ENCODE measurements at regions not wholly inside any gene's neighbourhood (a gene's known extent, or its start where the extent isn't known, plus 50 kb on each side); places are given as distances from the start of the nearest gene placed in this dataset.

GRCh38 chr2:238963161-238963970, 115.5 kb downstream of the TWIST2 start:
- peak; percentile 52 for DNase-seq

DNA sequence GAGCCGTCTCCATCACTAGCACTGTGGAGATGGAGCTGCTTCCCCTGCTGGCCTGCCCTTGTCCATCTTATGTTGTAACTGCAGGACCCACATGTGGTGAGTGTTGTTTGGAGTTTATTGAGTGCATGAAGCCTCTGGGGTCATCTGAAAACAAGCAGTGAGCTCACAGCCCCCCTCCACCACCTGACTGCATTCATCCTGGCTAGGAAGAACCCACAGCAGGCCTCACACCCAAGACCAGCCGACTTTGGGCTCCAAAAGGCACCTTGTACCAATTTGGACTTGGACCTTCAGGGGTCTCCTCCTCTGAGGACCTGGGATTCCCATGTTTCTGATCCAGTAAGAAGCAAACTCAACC, 116.1 kb downstream of the TWIST2 start:
- no peak for DNase-seq

GRCh38 chr2:238964544-238965067, 116.7 kb downstream of the TWIST2 start:
- DNase-seq = no peak

GRCh38 chr2:238965371-238966071, 117.6 kb downstream of the TWIST2 start:
- no peak for DNase-seq

GRCh38 chr2:238966072-238966937, 118.4 kb downstream of the TWIST2 start:
- no peak for DNase-seq

DNA sequence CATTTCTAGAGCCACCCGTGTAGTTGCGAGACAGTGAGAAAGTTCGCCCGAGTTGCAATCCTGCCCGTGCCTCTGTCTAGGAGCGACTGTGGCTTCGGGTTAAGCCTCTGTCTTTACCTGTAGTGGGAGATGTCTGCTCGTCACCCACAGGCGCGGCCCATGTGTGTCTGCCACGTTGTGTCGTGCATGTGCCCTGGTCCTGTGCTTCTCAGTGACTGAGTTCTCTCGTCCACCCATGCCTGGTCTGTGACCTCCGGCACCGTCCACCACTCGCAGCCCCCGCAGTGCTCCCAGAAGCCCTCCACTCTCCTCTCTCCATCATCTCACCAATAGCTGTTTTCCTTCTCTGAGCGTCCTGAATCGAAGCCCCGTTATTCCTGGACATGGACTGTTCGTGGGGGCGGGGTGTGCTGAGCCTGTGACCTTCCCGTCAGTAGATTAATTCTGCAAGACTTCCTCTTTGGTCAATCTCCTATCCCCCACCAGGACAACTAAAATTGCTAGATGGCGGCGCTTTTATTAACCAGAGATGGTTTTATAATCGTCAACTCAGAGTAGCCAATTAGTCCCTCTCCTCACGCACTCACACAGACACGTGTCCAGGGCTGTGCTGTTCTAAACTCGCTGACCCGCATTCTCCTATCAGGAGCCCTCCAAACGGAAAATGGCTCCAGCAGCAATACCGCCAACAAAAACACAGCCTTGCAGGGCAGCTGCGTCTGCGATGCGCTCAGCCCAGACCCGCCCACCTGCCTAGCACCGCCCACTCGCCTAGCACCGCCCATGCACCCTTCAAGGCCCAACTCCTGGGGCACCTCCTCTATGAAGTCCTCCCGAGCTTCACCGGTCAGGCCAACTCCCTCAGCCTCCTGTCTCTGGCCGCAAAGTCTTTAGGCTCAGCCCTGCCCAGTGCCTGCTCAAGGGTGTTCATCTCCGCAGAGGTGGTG, 119.4 kb downstream of the TWIST2 start:
- DNase-seq = no peak

DNA sequence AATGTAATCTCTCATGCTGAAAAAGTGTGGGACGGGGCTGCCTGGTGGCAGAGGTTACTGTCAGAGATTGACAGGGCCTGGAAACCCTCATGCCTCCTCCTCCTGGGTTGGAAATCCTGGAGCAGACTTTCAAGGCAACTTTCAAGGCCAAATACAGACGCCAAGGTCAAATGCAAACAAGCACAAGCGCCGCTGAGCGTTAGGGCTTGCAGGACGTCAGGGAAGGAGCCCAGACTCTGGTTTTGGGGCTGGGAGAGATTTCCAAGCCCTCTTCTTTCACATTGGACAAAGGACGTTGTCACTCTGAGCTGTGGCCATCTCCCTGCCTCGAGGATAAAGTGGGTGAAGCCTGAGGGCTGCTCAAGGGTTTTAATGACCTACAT, 120.1 kb downstream of the TWIST2 start:
- no peak for DNase-seq

- no peak for DNase-seq
Measured at GRCh38 chr2:238968616-238969384, 120.9 kb downstream of the TWIST2 start.

DNA sequence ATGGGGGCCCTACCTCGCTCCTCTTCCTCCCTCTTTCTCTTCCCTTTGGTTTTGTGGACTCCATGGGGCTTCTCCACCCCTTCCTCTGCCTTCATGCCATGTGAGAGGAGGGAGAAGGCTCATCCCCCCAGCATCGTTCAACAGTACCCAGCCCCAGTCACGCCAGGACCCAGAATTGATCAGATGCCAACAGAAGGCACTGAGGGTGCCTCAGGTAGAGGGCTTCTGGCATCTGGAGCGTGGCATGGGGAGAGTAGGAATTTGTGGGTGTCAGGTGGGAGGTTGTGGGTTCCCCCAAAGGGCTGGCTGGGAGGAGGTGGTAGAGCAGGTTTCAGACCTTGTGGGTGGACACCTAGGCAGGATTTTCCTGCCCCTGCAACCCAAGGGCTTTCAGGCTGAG, 122.0 kb downstream of the TWIST2 start:
- no peak for DNase-seq

DNA sequence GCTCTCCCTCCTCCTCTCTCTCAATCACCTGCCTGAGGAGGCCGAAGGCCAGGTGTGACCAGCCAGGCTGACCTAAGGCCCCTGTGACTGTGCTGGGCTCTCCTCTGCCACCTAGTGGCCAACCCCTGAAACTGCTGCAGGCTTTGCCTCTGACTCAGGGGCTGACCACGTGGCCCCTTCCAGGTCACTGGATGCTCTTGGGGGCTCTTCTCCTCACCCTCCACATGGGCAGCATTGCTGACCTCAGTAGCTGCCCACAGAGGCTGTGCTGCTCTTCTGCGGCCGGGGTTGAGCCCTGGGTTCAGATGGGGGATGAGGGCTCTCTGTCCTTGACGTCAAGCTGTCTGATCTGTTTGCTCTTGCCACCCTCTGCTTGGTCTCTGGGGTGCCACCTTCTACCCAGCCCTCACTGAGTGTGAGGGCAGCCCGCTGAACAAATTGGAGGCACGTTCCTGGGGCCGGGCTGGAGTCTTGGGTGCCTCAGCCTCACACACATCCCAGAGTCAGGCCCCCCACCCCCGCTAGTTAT, 122.7 kb downstream of the TWIST2 start:
- peak; percentile 81 for DNase-seq

GRCh38 chr2:238971318-238972145, 123.6 kb downstream of the TWIST2 start:
- DNase-seq = no peak

DNA sequence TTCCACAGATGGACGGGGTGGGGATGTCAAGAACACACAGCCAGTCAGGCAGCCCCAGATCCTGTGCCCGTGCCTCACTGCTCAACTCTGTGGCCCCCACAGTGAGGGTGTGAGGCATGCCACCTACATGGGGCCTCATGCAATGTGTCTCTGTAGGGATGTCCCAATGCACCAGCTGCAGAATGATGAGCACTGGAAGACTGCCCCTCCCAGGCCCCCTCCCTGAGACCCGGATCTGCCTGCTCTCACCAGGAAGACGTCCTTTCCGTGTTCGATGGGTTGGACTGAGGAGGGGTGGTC, 124.2 kb downstream of the TWIST2 start:
- DNase-seq = no peak

DNA sequence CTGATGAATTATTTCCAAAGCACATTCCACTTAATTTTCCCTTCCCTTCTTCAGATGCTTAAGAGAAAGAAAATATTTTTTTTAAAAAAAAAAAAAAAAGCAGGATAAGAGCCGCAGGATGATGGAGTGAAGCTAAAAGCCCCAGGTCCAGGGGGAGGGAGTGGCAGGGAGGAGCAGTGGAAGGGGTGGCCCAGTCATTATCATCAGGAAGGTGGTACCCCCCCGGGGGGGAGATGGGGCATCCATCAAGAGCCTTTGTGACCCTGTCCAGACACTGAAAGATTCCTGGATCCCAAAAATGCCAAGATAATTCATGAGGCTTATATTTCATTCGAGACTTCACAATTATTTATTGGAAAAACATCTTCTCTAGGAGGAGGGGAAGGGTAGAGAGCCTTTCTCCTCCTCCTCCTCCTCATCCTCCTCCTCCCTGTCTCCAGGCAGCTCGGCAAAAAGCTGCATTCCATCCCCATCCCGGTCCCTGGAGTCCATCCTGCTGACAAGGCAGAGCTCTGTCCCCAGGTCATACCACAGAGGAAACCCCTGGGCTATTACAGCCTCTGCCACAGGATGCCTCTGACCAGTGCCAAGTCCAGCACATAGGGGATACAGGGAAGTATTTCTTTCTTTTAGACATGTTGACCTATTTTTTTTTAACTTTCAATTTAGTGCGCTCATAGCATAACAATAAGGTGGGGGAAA, 125.3 kb downstream of the TWIST2 start:
- DNase-seq = peak; percentile 40

GRCh38 chr2:238974081-238974480, 126.2 kb downstream of the TWIST2 start:
- peak; percentile 51 for DNase-seq

GRCh38 chr2:238974501-238975166, 126.7 kb downstream of the TWIST2 start:
- DNase-seq = peak; percentile 85

DNA sequence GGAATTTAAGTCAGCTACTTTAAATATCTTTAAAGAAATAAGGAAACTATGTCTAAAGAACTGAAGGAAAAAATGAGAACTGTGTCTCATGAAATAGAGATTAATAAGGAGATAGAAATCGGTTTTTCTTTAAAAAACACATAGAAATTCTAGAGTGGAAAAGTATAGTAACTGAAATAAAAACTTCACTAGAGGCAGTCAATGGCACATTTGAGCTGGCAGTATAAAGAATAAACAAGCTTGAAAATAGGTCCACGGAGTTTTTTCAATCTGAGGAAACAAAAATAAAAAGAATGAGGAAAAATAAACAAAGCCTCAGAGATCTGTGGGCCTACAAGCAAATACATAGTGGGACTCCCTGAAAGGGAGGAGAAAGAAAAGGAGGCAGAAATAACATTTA, 127.5 kb downstream of the TWIST2 start:
- DNase-seq = no peak

DNA sequence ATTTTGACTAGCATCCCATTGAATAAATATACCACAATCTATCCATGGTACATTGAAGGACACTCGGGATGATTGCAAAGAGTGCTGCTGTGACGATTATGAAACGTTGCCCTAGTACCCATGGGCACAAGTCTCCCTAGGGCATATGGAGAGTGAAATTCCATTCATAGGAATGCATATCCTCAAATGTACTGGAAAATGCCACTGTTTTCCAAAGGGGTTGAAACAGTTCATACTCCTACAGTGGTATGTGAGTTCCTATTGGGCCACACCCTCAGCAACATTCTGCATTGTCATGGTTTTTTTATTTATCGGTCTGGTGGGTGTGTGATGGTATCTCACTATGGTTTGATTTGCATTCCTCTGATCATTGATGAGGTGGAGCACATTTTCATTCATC, 130.6 kb downstream of the TWIST2 start:
- DNase-seq = no peak

GRCh38 chr2:238979636-238980035, 131.8 kb downstream of the TWIST2 start:
- no peak for DNase-seq

Measured in dermis blood vessel endothelial cell (primary cell).